Left kidney (tissue), 1 donor: ENCODE measurements at regions not wholly inside any gene's neighbourhood (a gene's known extent, or its start where the extent isn't known, plus 50 kb on each side); places are given as distances from the start of the nearest gene placed in this dataset.

ENCODE experiments used
- DNase-seq: peaks from one replicate; pipeline ENCODE4 v3.0.0-alpha.2; 2013

DNA sequence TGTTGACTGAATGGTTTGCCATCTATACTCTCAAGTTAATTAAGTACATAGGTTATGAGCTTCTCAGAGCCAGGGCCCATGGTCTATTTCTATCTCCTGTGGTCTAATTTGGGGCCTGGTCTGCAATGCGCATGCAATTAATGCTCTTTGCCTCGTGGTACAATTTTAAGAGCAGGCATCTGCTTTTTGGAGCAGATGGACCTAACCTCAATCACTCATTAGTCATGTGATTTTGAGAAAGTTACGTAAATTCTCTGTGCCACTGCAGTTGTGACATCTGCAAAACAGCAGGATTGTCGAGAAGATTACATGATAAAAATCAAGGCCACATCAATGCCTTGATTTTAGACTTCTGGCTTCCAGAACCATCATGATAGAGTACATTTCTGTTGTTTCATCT, 543.7 kb upstream of the ADAMTS9 start:
- DNase-seq, result no peak

GRCh38 chr3:65230261-65231139, 542.7 kb upstream of the ADAMTS9 start:
- DNase-seq, result no peak

DNA sequence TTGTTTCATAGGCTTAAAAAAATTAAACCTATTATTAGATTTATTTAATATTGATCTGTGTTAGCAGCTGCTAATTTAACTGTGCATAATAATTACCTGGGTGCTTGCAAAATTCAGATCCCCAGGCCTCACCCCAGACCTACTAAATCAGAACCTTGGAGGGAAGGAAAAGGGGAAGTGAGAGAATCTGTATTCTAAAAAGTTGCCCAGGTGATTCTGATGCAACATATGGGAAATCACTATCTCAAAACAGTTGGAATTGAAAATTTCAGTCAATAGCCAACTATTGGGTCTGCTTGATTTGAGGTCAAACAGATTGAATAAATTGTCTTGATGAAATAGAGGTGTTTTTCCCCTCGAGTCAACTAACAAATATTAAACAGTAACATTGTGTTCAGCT, 538.5 kb upstream of the ADAMTS9 start:
- no peak for DNase-seq

DNA sequence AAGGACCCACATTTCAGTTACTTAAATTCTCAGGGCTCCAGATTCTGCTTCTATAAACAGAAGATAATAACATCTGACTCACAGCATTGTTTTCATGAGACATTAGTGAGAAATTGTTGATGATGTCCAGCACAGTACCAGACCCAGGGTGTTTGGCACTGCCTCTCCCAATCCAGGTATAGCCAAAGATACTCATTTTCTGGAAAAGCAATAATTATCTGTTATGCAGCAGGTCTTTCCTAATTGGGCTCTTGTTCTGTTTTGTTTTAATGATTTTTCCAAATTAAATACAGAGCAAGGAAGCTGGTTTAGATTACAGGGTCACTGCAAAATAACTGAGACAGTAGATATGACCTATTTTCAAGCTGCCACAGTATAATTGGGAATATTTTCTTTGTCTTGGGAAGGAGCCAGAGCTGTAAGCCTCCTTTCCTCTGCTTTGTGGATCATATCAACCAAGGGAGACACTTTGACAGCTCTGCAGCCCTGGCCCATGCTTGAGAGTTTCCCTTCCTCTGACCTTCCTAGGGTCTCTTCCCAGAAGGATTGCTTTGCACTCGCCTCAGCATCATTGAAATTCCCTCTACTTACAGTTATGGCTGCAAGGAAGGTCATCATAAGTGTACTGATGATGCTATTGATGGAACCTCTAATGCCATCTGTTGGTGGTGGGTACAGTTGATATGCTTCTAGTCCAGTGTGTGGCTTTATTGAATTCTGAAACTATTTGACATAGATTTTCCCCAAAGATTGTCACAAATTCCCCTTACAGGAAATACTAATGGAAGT, 522.4 kb upstream of the ADAMTS9 start:
- DNase-seq, result no peak

GRCh38 chr3:65202395-65202794, 514.6 kb upstream of the ADAMTS9 start:
- DNase-seq, result no peak

- no peak for DNase-seq
Measured at GRCh38 chr3:65201926-65202325, 514.1 kb upstream of the ADAMTS9 start.

DNA sequence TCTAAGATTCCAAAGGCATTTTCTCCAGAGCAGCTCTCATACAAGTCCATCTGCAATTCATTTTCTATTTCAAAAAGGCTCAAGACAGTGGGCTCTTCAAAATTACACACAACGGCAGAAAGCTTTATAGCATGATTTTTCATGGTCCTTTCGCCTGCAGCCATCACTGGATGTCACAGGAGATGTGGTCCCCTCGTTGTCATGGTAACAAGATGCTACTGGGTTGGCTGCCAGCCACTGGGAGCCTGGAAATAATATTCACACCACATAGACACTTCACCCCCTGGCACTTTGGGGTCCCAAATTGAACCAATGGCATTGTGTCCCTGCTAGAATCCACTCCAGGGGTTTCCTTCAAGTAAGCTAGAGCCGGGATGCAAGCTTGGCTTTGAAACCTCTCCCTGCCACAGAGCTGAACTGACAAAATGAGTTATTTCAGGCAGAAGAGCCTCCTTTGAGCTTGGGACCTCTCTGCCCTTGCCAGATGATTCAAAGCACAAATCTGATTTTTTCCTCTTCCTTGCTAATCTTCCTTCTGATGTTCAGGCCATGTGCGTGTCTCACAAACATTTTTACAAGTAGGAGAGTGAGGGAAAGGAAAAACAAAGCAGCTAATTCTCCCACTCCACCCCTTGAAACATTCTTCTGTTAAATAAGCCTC, 512.6 kb upstream of the ADAMTS9 start:
- no peak for DNase-seq

DNA sequence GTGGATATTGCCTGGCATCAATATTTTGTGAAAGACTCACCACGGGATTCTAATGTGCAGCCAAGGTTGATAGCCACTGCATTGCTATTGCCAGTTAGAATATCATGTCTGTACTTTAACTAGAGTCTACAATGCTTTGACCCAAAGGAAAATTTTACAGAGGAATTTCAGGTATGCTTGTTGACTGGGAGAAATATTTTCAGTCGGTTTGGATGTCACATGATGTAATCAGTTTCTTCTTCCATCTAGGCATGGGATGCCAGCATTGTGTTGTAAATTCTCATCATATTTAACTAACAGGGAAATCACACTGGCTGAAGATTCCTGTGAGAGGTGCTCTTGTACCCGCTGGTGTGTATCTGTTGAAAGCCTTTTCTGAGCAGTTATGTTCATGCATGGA, 508.9 kb upstream of the ADAMTS9 start:
- no peak for DNase-seq

GRCh38 chr3:65195211-65196006, 507.6 kb upstream of the ADAMTS9 start:
- no peak for DNase-seq

GRCh38 chr3:65194744-65195143, 506.9 kb upstream of the ADAMTS9 start:
- DNase-seq, result no peak

DNA sequence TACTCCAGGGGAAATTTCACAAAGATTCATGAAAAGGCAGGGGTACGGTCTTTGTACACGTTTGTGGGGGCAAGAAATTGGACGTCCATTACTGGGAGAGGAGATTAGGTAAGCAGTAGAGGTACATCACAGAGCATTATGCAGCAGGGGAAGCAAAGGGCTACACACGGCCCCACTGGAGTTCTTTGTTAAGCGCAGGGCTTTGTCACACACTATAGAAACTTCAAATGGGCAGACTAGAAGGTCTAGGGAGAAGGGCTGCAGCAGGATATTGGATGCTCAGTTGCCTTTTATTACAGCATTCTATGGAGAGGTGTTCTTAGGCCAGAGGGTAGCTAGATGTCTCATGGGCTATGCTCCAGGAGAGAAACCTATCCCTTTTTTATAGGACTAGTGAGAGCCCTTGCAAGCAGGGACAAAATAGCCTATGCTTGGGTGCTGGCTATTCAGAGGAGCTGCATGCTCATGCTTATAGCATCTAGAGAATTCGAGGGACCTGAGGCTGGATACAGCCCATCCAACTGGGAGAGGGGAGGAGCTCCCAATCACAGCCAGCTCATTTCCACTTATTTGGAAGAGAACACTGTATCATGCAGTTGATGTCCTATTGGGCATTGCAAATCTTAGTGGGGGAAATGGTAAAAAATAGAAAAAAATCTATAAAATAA, 506.4 kb upstream of the ADAMTS9 start:
- no peak for DNase-seq

DNA sequence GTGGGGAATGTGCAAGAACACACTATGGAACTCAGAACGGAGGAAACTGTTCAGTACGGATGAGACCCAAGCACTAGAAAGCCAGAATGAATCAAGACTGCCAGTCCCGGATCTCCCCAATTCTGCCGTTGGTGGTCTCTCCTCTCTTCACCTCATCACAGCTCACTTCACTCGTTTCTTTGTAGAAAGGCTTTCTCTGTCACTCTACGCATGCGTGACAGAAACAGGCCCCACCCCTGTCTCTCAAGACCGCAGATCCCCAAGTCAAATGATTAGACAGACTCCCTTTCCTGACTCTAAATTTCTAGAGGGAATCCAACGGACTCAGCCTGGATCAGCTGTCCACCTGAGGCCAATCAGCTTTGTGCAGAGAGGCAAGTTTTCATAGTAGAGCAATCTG, 505.7 kb upstream of the ADAMTS9 start:
- no peak for DNase-seq

DNA sequence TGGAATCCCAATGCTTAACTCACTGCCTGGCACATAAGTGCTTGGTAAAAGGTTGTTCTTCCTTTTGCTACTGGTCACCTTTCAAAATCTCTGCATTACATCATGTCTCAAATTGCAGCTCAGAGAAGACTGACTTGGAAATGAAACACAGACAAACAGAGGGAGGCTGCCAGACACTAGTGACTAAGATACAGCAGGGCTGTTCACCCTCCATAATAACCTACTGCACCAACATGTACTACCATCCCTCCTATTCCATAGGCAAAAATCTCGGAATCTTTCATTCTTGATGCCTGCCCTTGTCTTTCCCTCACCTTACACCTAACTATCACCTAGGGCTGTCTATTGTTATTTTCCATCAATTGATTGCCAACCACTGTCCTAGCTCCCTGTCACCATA, 502.3 kb upstream of the ADAMTS9 start:
- DNase-seq, result no peak

DNA sequence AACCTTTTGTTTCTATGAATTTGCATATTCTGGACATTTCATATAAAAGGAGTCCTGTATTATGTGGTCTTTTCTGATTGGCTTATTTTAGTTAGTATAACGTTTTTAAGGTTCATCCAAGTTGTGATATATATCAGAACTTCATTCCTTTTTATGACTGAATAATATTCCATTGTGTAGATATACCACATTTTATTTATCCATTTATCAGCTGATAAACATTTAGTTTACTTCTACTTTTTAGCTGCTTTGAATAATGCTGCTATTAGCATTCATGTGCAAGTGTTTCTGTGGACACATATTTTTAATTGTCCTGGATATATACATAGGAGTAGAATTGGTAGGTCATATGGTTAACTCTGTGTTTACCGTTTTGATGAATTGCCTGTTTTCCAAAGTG, 498.5 kb upstream of the ADAMTS9 start:
- no peak for DNase-seq

DNA sequence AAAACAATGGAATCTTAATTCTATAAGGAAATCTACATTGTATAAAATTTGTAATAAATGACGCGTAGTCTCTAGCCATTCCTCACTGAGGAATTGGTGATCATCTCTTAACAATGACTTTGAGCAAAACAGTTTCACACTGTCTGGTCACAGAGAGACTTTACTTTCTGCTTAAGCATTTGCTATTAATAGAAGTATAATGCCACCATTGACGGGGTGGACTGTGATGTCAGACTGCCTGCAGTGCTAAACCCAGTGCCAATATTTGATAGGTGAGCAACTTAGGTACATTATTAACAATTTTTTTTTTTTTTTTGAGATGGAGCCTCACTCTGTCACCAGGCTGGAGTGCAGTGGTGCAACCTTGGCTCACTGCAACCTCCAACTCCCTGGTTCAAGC, 494.9 kb upstream of the ADAMTS9 start:
- no peak for DNase-seq

DNA sequence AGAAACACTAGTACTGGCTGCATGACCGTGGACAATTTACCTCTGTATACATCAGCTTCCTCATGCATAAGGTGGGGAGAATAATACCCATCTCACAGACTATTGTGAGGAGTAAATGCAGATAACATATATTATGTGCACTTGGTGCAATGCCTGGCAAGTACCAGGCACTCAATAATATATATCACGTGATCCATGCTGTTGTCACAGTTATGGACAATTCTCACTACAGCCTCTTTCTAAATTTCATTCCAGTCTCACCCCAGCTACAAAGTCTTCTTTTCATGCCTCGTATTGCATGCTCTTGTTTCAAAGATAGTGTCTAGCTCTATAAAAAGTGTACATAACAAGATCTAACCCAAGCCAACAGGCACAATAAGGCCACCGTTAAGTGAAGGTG, 494.3 kb upstream of the ADAMTS9 start:
- DNase-seq, result no peak

DNA sequence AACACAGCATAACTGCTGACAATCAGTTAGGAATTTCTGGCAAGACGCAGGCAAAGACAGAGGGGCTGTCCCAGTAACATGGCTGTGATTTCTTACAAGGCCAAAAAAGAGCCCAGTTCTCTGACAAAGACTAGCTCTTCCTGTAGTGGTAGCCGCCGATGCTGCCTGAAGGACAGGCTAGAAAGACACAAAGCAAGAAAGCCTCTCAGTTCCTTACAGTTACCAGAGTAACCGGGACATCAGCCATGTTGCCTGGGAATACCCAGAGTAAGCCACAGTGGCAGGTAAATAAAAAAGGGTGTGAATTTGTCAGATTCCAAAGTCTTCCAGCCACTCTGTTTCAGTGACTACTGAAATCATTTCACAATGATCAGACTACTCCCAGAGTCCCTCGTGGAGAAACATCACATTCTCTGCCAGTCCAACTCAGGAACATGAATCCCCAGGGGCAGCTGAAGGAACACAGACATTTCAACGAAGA, 493.6 kb upstream of the ADAMTS9 start:
- no peak for DNase-seq

GRCh38 chr3:65178703-65179102, 490.9 kb upstream of the ADAMTS9 start:
- no peak for DNase-seq

DNA sequence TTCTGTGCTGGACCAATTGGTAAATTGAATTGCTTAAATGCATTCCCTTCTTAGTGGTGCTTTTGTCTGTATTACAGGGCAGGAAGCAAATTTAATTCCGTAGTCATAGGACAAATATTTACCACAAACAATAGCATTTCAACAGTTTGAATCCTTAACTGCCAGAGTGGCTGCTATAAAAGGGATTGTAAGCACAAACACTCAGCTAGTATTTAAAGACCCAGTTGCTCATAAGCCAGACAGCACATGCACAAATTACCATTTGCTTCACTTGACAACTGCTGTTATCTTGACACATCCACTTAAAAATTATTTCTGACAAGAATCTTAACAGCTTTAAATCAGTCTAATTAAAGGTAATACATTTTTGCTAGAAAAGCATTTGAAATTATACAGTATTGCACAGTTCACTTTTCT, 490.2 kb upstream of the ADAMTS9 start:
- DNase-seq, result no peak

GRCh38 chr3:65174713-65175112, 486.9 kb upstream of the ADAMTS9 start:
- DNase-seq, result no peak

- no peak for DNase-seq
Measured at GRCh38 chr3:65173841-65174240, 486.0 kb upstream of the ADAMTS9 start.
